BE2C (cell line): ENCODE measurements at regions not wholly inside any gene's neighbourhood (a gene's known extent, or its start where the extent isn't known, plus 50 kb on each side); places are given as distances from the start of the nearest gene placed in this dataset.
A peak's percentile ranks its signal among the peaks of the same experiment; 100 is the strongest.

ENCODE experiments used
- DNase-seq: peaks from one replicate; pipeline ENCODE4 v3.0.0-alpha.2; 2020
- H3K27me3 ChIP-seq: fragments of 250-450 bp; sonication (Bioruptor Pico); 2 replicates; pipeline ENCODE4 v1.5.1; 2020; ENCODE audit warnings: mild to moderate bottlenecking
- H3K36me3 ChIP-seq: fragments of 250-450 bp; sonication (Bioruptor Pico); 2 replicates; pipeline ENCODE4 v1.5.1; 2020; ENCODE audit warnings: mild to moderate bottlenecking
- H3K4me1 ChIP-seq: fragments of 250-450 bp; sonication (Bioruptor Pico); 2 replicates; pipeline ENCODE4 v1.5.1; 2020
- H3K4me3 ChIP-seq: 2 replicates; pipeline ENCODE4 v1.5.1; 2011; ENCODE audit warnings: low read depth, low read length
- H3K9me3 ChIP-seq: fragments of 250-450 bp; sonication (Bioruptor Pico); 2 replicates; pipeline ENCODE4 v1.5.1; 2020
- CTCF ChIP-seq: IDR thresholded peaks from 2 replicates; pipeline ENCODE4 v1.5.1; 2012; ENCODE audit warnings: mild to moderate bottlenecking, low read depth, low read length

GRCh38 chr2:194907569-194907968 lies 749.5 kb upstream of the SLC39A10 start:
- no peak overlapping the region for H3K4me3 ChIP-seq
- H3K36me3 ChIP-seq = no peaks in the 10 kb centered on the region
- no peak for TF ChIP-seq CTCF
- DNase-seq = no peak
- no peaks in the 10 kb centered on the region for H3K27me3 ChIP-seq
- no peaks in the 10 kb centered on the region for H3K9me3 ChIP-seq
- no peaks in the 10 kb centered on the region for H3K4me1 ChIP-seq

- H3K9me3 ChIP-seq = no peaks in the 10 kb centered on the region
- TF ChIP-seq CTCF = no peak
- H3K4me3 ChIP-seq = no peak overlapping the region
- no peak for DNase-seq
- H3K27me3 ChIP-seq = no peaks in the 10 kb centered on the region
- no peaks in the 10 kb centered on the region for H3K4me1 ChIP-seq
- H3K36me3 ChIP-seq = no peaks in the 10 kb centered on the region
Observed at GRCh38 chr2:194896871-194897270, 760.2 kb upstream of the SLC39A10 start.

- no peak for DNase-seq
- Histone ChIP-seq H3K4me3 (no peak overlapping the region), H3K36me3 (no peaks in the 10 kb centered on the region), H3K9me3 (no peaks in the 10 kb centered on the region), H3K27me3 (no peaks in the 10 kb centered on the region), H3K4me1 (no peaks in the 10 kb centered on the region)
- no peak for TF ChIP-seq CTCF
Observed at GRCh38 chr2:194883711-194884110, 773.3 kb upstream of the SLC39A10 start.

GRCh38 chr2:194870974-194871535 lies 786.0 kb upstream of the SLC39A10 start:
- no peak for DNase-seq
- no peak overlapping the region for H3K4me3 ChIP-seq
- TF ChIP-seq CTCF = no peak
- H3K9me3 ChIP-seq = no peaks in the 10 kb centered on the region
- H3K4me1 ChIP-seq = no peaks in the 10 kb centered on the region
- no peaks in the 10 kb centered on the region for H3K36me3 ChIP-seq
- H3K27me3 ChIP-seq = no peaks in the 10 kb centered on the region

GRCh38 chr2:194867328-194867727 lies 789.7 kb upstream of the SLC39A10 start:
- Histone ChIP-seq H3K4me1 (no peaks in the 10 kb centered on the region), H3K36me3 (no peaks in the 10 kb centered on the region), H3K9me3 (no peaks in the 10 kb centered on the region), H3K4me3 (no peak overlapping the region), H3K27me3 (no peaks in the 10 kb centered on the region)
- no peak for DNase-seq
- peak; percentile 46 for TF ChIP-seq CTCF

- Histone ChIP-seq H3K4me3 (no peak overlapping the region), H3K27me3 (no peaks in the 10 kb centered on the region), H3K4me1 (no peaks in the 10 kb centered on the region), H3K9me3 (no peaks in the 10 kb centered on the region), H3K36me3 (no peaks in the 10 kb centered on the region)
- no peak for TF ChIP-seq CTCF
- DNase-seq = no peak
Observed at GRCh38 chr2:194854941-194855340, 802.1 kb upstream of the SLC39A10 start.
